ENCODE measurements at regions not wholly inside any gene's neighbourhood (a gene's known extent, or its start where the extent isn't known, plus 50 kb on each side); places are given as distances from the start of the nearest gene placed in this dataset.
"Not testable (repeated sequence)": the region's sequence is repeated elsewhere in the genome, so short reads cannot be mapped to it uniquely, and the experiment has no call there.

DNA sequence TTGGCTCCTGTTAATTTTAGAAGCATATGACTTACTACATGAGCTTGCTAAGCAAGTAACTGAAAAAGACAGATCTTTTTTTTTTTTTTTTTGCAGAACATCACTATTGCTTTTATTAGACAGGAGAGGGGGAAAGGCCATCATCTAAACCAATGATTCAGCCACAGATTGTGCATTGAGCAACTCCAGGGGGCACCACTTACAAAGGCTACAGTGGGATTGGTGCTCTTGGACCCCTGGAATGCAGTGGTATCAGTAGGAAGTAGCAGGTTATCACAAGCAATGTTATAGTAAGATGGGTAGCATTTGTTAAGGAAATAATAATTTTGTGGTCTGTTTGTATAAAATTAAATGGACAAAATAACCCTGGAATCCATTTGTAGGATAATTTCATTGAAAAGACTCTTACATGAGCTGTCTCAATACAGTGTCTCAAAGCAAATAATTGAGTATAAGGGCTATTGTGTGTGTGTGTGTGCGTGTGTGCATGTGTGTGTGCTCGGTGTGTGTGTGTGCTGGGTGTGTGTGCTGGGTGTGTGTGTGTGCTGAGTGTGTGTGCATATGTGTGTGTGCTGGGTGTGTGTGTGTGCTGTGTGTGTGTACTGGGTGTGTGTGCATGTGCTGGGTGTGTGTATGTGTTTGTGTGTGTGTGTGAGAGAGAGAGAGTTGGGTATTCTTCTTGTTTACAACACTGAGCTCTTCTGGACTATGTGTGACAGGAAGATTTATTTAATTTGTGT lies 296.3 kb downstream of the PCDH7 start:
- no peak for DNase-seq (ENCODE audit: low read depth in 2 of 2)

DNA sequence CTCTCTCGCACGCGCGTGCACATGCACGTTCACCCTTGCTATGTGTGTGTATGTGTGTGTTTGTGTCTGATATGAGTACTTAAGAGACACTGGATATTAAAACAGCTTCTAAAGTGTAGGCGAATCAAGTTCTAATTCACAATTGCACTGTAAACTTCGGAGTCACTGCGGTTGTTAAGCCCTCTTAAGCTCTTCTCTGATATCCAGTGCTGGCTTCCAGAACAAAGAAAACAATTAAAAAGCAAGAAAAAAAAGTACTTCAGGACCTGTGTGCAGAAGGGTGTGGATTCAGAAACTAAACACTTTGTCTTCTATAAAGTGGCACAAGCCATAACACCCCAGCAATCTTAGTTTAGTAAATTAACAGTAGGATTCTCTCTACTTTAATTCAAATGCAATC lies 300.2 kb downstream of the PCDH7 start:
- DNase-seq (ENCODE audit: low read depth in 2 of 2): no peak

DNA sequence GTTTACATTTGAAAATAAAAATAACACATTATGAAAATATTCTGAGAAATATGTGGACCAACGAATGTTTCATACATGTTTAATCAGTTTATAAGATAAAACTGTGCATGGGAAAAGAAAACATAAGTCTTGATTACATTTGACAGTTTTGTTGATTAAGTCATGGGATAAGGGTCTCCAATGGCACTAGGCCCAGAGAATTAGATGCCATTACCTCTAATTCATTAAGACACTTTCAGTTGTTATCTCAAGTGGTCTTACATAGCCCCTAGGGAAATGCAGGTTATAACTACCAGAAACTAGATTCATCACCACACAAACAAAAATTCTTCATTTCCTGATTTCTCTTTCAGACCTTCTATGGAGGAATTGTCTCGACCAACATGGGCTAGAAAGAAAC lies 300.8 kb downstream of the PCDH7 start:
- no peak for DNase-seq (ENCODE audit: low read depth in 2 of 2)

DNA sequence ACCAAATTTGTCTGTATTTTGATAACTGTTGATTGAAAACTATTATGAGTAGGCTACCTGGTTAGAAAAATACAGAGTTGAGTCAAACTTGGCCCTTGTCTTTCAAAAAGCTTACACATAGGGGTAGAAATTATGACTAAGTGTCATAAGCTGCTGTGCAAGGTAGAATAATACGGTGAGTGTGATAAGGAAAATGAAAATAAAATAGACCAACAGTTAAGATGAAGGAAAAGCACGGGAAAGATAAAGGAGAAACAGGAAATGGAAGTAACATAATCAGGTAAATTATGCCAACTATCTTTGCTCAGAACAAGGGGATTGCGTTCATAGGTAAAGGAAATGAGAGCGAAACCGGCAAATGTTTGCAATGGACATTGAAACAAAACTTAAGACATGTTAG lies 302.5 kb downstream of the PCDH7 start:
- DNase-seq (ENCODE audit: low read depth in 2 of 2): no peak

DNA sequence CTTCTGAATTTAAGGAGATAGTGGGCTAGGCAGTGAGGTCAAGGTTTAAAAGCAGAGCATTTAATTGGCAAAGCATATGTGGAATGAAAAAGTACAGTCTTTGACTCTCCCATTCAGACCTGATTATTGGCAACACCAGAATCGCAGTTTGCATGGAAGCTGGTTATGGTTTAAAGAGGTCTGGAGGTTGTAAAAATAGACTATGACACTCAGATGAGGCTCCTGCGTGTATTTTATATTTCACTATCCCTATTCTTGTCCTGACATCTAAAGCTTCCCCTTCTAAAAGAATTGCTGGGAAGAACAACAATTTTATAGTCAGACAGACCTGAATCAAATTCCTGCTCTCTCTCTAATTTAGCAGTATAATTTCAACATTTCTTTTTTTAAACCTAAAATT lies 302.9 kb downstream of the PCDH7 start:
- no peak for DNase-seq (ENCODE audit: low read depth in 2 of 2)

DNA sequence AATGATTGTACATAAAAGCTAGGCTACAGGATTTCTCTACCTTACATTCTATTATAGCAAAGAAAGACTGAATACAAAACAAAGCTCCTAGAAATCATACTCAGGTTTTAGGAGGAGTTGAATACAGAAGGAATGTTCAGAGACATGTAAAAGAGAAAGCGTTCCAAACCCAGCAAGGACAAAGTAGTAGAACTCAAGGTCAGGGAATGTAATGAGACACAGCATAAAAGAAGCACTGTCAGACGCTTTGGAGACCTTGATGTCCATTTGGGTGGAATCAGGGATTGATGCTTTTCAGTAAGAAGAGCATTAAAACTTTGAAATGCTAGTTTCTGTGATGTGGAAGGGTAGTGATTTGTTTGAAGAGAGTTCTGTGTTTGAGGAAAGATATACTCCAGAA lies 303.6 kb downstream of the PCDH7 start:
- DNase-seq (ENCODE audit: low read depth in 2 of 2): no peak

DNA sequence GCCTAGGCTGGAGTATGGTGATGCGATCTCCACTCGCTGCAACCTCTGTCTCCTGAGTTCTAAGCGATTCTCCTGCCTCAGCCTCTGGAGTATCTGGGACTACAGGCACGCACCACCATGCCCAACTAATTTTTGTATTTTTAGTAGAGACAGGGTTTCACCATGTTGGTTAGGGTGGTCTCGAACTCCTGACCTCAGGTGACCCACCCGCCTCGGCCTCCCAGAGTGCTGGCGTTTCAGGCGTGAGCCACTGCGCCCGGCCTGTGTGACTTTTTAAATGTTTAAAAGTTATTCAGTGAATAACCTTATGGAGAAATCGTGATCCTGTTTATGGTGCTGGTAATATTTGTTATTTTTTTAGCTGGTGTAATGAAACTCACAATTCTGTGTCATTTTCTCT lies 304.6 kb downstream of the PCDH7 start:
- not testable (repeated sequence) for DNase-seq (ENCODE audit: low read depth in 2 of 2)

DNA sequence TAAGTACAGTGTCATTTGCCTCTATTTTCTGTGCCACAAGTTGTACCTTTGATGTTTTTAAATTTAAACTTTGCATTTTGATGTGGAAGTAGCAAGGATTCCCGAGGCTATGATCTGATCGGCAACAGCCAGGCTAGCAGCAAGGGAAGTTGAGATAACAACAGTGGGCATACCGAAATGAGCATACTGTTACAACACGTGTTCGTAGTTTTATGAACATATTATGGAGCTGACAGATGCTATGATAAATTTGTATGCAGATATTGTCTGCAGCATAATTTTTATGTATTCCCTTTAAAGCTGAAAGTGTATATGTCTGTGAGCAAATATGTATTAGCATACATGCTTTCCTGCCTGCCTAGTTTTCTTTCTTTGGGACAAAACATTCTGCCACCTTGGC lies 306.1 kb downstream of the PCDH7 start:
- DNase-seq (ENCODE audit: low read depth in 2 of 2): no peak

DNA sequence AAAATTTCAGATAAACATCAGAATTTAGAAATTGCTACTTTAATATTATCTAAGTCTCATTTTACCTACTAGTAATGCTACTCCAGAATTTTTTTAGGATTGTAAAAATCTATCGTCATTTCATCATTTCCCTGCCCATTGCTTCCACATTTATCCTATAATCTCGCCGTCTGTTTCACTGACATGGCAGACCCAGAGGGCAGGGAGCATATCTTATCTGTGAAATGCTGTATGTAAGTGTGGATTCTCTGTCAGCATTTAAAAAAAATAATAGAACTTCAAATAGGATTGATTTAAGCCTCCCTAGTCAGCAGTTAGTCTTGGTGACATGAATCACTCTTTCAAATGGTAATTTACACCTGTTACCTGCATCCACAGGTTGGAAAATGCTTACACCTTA lies 314.4 kb downstream of the PCDH7 start:
- DNase-seq (ENCODE audit: low read depth in 2 of 2): no peak

DNA sequence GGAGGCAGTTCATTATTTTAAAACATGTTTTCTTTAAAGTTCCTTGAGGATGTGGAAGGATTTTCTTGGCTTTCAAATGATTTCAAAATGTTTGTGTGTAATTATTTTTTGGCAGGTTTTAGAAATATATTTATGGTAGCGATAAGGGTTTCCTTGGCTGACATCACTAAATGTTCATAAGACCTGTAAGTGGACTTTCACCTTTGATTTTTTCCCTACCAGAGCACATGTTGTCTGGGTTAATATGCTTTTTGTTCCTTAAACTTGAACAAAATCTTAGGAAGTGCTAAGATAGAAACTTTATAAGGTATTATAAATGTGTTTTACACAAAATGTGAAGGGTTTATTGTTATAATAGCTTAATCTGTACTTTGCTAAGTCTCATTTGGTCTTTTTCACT lies 315.6 kb downstream of the PCDH7 start:
- DNase-seq (ENCODE audit: low read depth in 2 of 2): no peak

DNA sequence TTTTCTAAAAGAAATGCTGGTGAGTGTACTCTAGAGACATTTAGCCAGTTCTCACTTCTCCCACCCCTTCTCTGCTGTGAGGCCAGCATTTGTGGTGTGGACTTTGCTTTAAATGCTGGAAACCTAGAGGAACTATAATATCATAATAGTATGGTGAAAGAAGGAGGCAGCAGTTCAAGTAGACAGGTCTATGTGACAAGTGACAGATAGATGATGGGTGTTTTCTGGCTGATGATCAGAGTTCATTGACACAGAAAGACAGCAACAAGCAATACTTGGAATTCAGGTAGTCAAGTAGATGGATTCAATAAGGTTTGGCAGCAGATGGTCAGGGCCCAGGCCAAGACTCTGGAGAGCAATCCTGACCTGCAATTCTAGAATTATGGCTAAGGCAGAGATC lies 317.5 kb downstream of the PCDH7 start:
- no peak for DNase-seq (ENCODE audit: low read depth in 2 of 2)

DNA sequence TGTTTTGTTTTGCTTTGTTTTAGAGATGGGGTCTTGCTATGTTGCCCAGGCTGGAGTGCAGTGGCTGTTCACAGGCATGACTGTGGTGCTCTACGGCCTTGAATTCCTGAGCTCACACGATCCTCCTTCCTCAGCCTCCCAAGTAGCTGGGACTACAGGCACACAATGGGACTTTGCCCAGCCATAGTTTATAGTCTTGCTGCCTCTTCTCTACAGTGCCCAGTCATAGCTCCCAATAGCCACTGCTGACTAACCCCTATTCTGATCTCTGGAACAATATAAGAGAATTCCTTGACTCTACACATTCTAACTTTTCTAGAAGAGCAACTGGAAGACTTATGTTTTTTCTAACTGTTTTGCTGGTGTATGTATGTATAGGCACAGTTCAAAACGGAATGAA lies 319.2 kb downstream of the PCDH7 start:
- no peak for DNase-seq (ENCODE audit: low read depth in 2 of 2)

DNA sequence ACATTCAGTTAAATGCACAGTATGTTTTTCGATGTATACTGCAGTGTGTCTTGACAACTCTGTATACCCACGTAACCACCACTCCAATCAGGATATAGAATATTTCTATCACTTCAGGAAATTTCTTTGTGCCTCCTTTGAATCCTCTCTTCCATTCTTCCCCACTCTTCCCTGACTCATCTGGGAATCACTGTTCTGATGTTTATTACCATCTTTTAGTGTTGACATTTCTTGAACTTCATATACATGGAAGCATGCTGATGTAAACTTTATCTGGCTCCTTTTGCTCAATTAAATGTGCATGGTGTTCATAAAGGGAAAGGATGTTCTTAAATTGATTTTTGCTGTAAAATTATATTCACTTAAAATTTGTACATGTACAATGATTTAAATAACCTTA lies 319.9 kb downstream of the PCDH7 start:
- DNase-seq (ENCODE audit: low read depth in 2 of 2): no peak

DNA sequence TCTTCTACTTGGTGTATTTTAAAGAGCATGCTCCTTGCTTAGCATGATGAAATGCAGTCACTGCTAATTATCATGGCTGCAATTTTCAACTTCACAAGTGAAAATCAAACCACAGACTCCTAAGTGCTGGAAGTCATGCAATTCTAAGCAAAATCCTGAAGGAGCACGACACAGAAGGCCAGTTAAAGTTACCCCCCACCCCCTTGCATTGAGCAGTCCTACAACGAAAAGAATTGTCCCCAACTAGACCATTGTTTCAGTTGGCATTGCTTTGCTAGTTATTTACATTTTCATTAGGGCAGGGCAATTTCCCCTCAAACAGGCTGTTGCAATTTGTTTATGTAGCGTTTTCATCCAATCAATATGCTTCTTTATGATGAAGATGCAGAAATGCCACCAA lies 321.2 kb downstream of the PCDH7 start:
- DNase-seq (ENCODE audit: low read depth in 2 of 2): no peak

DNA sequence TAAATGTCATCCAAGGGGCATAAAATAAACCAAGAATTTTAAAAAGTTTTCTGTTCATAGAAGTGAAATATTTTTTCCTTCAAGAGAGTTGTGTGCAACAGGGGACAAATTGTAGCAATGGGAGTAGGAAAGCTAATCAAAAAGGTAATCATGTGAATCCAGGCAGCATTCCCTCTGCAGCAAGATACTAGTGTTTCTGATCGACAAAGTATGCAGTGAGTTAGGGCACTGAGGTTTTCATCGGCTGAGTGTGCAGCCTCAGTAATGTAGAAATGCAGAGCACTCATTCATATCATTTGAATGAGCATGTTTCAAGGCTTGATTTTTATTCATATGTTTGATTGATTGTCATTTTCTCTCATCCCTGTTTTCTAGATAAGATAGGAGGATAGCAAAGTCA lies 321.7 kb downstream of the PCDH7 start:
- DNase-seq (ENCODE audit: low read depth in 2 of 2): no peak

DNA sequence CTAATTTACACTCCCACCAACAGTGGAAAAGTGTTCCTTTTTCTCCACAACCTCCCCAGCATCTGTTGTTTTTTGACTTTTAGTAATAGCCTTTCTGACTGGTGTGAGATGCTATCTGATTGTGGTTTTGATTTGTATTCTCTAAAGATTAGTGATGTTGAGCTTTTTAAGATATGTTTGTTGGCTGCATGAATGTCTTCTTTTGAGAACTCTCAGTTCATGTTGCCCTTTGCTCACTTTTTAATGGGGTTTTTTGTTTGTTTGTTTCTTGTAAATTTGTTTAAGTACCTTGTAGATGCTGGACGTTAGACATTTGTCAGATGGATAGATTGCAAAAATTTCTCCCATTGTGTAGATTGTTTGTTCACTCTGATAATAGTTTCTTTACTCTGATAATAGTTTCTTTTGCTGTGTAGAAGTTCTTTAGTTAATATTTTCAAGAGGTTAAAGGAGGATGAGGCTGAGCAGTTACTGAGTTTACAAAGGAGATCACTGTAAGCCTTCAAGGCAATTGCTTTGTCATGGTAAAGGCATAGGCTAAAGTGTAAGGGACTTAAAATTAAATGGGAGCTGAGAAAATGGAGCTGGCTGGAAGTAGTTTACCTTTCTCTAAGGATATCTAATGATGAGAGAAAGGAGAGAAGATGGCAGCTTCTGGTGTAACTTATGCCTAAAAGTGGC lies 323.4 kb downstream of the PCDH7 start:
- DNase-seq (ENCODE audit: low read depth in 2 of 2): no peak

DNA sequence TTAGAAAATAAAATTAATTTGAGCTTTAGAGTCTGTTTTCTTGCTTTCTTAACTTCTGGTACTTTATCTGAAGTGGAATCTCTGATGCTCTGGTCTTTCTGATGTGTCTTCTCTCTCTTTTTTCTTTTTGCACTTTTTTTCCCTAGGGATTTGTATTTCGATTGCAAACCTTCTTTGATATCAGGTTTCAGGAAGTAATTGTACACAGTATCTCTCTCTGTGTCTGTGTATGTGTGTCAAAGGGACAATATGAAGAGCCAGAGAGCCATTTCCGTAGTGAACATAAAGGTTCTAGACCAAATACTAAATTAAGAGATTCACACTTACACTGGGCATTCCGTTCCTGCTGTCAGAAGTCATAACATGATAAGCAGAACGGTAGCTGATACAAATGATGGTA lies 325.0 kb downstream of the PCDH7 start:
- no peak for DNase-seq (ENCODE audit: low read depth in 2 of 2)

DNA sequence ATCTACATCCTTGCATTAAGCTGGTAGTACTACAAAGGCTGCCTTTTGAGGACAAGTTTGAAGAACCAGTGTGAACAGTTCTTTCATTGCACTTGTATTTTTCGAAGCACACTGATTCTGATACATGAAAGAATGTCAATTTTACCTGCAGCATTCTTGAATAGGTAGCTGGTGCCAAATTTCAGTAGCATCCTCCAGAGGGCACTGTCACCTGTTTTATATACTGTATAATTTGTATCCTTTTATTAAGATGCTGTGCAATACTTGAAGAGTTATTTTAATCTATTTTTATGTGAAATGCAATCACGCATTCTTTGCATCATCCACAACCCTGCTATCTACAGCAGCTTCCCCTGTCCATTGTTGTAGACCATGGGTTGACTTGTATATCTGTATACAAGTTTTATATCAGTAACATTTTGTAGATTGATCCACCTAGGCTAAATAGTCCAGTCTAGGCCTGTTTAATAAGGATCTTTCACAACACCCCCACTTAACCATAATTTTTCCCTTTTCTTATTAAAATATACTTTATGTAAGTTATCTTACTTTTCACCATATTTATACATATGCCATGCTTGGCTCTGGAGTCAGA lies 325.7 kb downstream of the PCDH7 start:
- no peak for DNase-seq (ENCODE audit: low read depth in 2 of 2)

DNA sequence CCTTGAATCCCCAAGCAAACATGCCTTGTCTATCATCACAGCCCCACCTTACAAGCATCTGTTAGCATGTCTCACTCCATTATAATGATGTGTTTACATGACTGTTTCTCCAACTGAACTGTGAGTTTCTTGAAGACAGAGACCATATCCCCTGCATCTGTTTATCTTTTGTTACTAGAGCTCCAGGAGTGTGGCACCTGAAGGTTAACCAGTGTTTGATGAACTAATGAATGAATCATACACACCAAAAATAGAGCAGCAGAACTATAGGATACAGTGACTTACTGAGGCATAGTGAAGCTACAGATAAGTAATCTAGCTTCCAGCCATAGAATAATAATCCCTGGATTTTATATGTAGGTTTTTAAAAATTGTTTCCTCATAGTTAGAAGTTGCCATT lies 331.0 kb downstream of the PCDH7 start:
- no peak for DNase-seq (ENCODE audit: low read depth in 2 of 2)

DNA sequence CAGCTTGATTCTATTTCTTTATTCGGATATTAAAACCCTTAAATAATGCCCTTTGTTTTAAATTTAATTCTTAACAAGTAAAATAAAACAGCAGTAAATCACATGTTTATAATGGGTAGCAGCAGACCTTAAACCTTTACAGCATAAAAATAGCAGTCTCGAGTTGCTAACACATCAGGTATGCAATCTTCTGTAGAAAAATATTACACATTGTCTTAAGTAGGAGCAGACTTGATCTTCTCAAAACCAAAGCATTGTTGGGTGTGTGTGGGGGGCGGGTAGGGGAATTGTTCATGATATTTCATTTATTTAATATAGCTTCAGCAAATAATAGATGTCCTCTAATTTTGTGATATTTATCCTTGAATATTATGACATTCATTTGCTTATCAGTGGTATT lies 331.4 kb downstream of the PCDH7 start:
- DNase-seq (ENCODE audit: low read depth in 2 of 2): no peak

DNA sequence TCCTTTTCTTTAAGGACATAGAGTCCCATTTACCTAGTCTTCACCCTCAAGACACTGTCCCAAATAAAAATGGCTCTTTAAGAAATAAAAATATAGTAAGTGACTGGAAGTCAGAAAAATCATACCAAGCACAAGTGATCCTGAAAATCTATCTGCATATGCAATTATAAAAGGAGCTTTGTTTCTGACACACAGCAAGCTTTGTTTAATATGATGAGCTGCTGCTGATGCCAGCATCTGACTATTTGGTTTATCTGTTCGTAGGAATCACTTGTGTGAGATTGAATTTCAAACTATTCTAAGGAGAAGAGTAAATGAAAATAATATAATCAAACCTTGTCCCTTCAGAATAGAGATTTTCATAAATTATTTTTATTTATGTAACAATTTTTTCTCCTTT lies 332.4 kb downstream of the PCDH7 start:
- no peak for DNase-seq (ENCODE audit: low read depth in 2 of 2)

DNA sequence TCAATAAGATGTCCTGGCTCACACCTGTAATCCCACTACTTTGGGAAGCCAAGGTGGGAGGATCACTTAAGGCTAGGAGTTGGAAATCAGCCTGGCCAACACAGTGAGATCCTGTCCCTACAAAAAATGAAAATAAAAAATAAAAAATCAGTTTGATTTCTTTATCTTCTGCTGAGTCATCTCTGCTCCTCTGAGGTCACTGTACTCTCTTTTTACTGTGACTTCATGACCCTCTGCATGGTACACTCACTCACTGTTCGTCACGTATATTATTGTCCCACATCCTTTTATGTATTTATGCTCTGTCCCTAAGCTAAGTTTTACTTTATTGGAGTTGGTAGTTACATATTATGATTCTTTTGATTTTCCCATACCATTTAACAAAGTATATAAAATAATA lies 333.3 kb downstream of the PCDH7 start:
- DNase-seq (ENCODE audit: low read depth in 2 of 2): no peak

DNA sequence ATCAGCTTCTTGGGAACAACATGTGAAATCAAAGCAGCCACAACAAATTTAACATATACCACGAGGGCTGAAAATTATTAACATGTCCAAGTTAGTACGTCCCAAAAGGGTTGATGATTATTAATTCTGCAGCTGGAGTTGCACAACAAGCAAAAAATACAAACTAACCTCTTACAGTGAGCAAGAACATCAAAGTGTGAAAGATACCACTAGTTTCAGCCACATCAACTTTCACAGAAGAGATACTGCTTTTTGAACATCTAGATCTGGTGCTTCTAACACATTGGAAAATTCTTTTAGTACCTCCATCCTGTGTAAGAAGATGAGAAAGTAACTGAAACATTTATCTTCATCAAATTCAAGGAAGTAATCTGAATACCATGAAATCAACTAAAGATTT lies 334.1 kb downstream of the PCDH7 start:
- no peak for DNase-seq (ENCODE audit: low read depth in 2 of 2)

Data from fibroblast of skin of left biceps (primary cell).